B cell (primary cell): ENCODE measurements at regions not wholly inside any gene's neighbourhood (a gene's known extent, or its start where the extent isn't known, plus 50 kb on each side); places are given as distances from the start of the nearest gene placed in this dataset.

ENCODE experiments used
- ATAC-seq: fragments of 200-7000 bp; cut with Tn5 transposase; one replicate; pipeline ENCODE4 v1.10.0; 2021; ENCODE audit warnings: low read depth, mild to moderate bottlenecking, moderate number of reproducible peaks, moderate library complexity
- CTCF ChIA-PET: fragments of 350-600 bp; sonication (Branson Sonifier 250); formaldehyde crosslinking; loops from one replicate; lab custom pipeline; 2021; ENCODE audit warnings: antibody characterized with exemption, inconsistent platforms; lab: Charles Lee
- POLR2A ChIA-PET: fragments of 350-600 bp; sonication (Branson Sonifier 250); formaldehyde crosslinking; loops from one replicate; lab custom pipeline; 2021; ENCODE audit warnings: antibody characterized with exemption; lab: Charles Lee
- DNase-seq: peaks from one replicate; pipeline ENCODE4 v3.0.0; 2013
- H2AFZ ChIP-seq: 2 replicates; pipeline ENCODE4 v1.6.1; 2012; ENCODE audit warnings: mild to moderate bottlenecking, low read depth, low read length; ENCODE audit not compliant: insufficient read depth, poor library complexity, severe bottlenecking
- H3K27ac ChIP-seq, 2 donors: 1 replicate in 1 of 2; 2 replicates in 1 of 2; pipeline ENCODE4 v1.5.1; 2012 to 2013; ENCODE audit warnings: low read length in 2 of 2, mild to moderate bottlenecking in 2 of 2, moderate library complexity in 1 of 2
- H3K27me3 ChIP-seq, 4 experiments: fragments of 200-600 bp in 1 of 4; sonication (generic) in 1 of 4; replicated peaks in 1 of 4; 1 replicate in 2 of 4; 2 replicates in 2 of 4; pipeline versions ENCODE4 v1.6.1 to v1.7.0; 2013 to 2016; ENCODE audit warnings: low read length in 3 of 4, mild to moderate bottlenecking in 2 of 4, mixed read lengths in 1 of 4, moderate library complexity in 1 of 4; ENCODE audit not compliant: insufficient read depth in 4 of 4, control insufficient read depth in 3 of 4; ENCODE audit errors: control extremely low read depth in 1 of 4
- H3K36me3 ChIP-seq, 2 experiments: replicated peaks in 1 of 2; 1 replicate in 1 of 2; 2 replicates in 1 of 2; pipeline versions ENCODE4 v1.6.1 to v1.7.1; 2013; ENCODE audit warnings: low read length in 1 of 2; ENCODE audit not compliant: insufficient read depth in 2 of 2, control insufficient read depth in 1 of 2; ENCODE audit errors: control extremely low read depth in 1 of 2, extremely low read depth in 1 of 2
- H3K4me1 ChIP-seq, 2 donors: fragments of 200-600 bp in 1 of 2; sonication (generic) in 1 of 2; 1 replicate in 1 of 2; 2 replicates in 1 of 2; pipeline versions ENCODE4 v1.5.1 to v1.6.1; 2013 to 2017; ENCODE audit warnings: low read length in 2 of 2; ENCODE audit not compliant: control insufficient read depth in 2 of 2, insufficient read depth in 2 of 2
- H3K4me2 ChIP-seq: replicated peaks from 2 replicates; pipeline ENCODE3; 2012; ENCODE audit warnings: mild to moderate bottlenecking, low read depth, low read length; ENCODE audit not compliant: poor library complexity, severe bottlenecking
- H3K4me3 ChIP-seq, 5 experiments: fragments of 200-600 bp in 1 of 5; sonication (generic) in 1 of 5; 1 replicate in 3 of 5; 2 replicates in 2 of 5; pipeline versions ENCODE4 v1.5.1 to v1.7.0; 2011 to 2016; ENCODE audit warnings: low read length in 4 of 5, mild to moderate bottlenecking in 4 of 5, low read depth in 2 of 5, control low read depth in 1 of 5, moderate library complexity in 1 of 5; ENCODE audit not compliant: insufficient read depth in 1 of 5; ENCODE audit errors: control extremely low read depth in 1 of 5, extremely low read depth in 1 of 5
- H3K79me2 ChIP-seq: fragments of 200-600 bp; sonication (generic); one replicate; pipeline ENCODE4 v1.6.0; 2016; ENCODE audit warnings: low read length; ENCODE audit not compliant: control insufficient read depth, insufficient read depth
- H3K9ac ChIP-seq: fragments of 200-600 bp; sonication (generic); 2 replicates; pipeline ENCODE4 v1.6.1; 2017; ENCODE audit warnings: mild to moderate bottlenecking, low read length, moderate library complexity
- H3K9me3 ChIP-seq, 3 donors: one replicate each; pipeline versions ENCODE4 v1.6.1 to v1.7.1; 2013; ENCODE audit warnings: low read length in 2 of 3; ENCODE audit not compliant: control insufficient read depth in 2 of 3, insufficient read depth in 1 of 3; ENCODE audit errors: control extremely low read depth in 1 of 3
- H4K20me1 ChIP-seq: 2 replicates; pipeline ENCODE4 v1.6.0; 2012; ENCODE audit warnings: mild to moderate bottlenecking, low read length; ENCODE audit not compliant: insufficient read depth, control insufficient read depth, poor library complexity, severe bottlenecking
- H3K27ac Mint-ChIP-seq: one replicate; pipeline ENCODE4 v1.8.0; 2021; ENCODE audit warnings: mixed read lengths
- H3K27me3 Mint-ChIP-seq: one replicate; pipeline ENCODE4 v1.8.0; 2021; ENCODE audit warnings: mixed read lengths
- H3K4me1 Mint-ChIP-seq: one replicate; pipeline ENCODE4 v1.8.0; 2021; ENCODE audit warnings: mixed read lengths
- H3K4me3 Mint-ChIP-seq: one replicate; pipeline ENCODE4 v1.8.0; 2021; ENCODE audit warnings: mixed read lengths
- H3K9me3 Mint-ChIP-seq: one replicate; pipeline ENCODE4 v1.8.0; 2022; ENCODE audit warnings: mixed read lengths; ENCODE audit not compliant: insufficient read depth
- EZH2 ChIP-seq: IDR thresholded peaks from 2 replicates; pipeline ENCODE4 v1.6.1; 2012; ENCODE audit warnings: borderline replicate concordance, low read depth, mild to moderate bottlenecking, moderate library complexity, low read length; ENCODE audit not compliant: insufficient read depth, poor library complexity, severe bottlenecking
- WGBS: methylation state at CpG from one replicate; pipeline ENCODE4 v1.1.5; 2013; ENCODE audit warnings: missing lambda C conversion rate; ENCODE audit not compliant: insufficient coverage; 5-methylcytosine and 5-hydroxymethylcytosine counted together
- intact Hi-C: fragments of 100-400 bp; cut with micrococcal nuclease; formaldehyde crosslinking; loops from one replicate; pipeline ENCODE4 v1.10.0; 2022
- TF ChIP-seq, protein P1 (sequence below): fragments of 200-600 bp; IDR thresholded peaks from one replicate; pipeline ENCODE4 v1.8.0; 2022; ENCODE audit warnings: antibody characterized with exemption, mild to moderate bottlenecking

DNA sequence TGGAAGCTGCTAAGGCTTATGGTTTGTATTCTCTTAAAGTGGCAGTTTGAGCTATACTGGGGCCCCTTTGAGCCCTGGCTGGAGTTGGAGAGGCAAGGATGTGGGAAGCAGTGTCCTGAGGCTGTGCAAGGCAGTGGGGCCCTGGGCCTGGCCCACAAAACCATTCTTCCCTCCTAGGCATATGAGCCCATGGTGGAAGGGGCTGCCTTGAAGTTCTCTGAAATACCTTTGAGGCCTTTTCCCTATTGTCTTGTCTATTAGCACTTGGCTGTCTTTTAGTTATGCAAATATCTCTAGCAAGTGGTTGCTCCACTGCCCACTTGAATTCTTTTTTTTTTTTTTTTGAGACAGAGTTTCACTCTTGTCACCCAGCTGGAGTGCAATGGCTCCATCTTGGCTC is 119.2 kb downstream of the PCTP start:
- H3K4me2 ChIP-seq = no peak overlapping the region
- H3K4me3 ChIP-seq = no peak overlapping the region
- H3K4me1 ChIP-seq = no peaks in the 10 kb centered on the region
- Mint-ChIP-seq H3K27me3 (no peaks in the 10 kb centered on the region), H3K4me1 (no peaks in the 10 kb centered on the region), H3K27ac (no peak overlapping the region), H3K9me3 (no peaks in the 10 kb centered on the region), H3K4me3 (no peak overlapping the region)
- ChIA-PET POLR2A (no interaction called here), CTCF (no interaction called here)
- H3K27ac ChIP-seq = no peak overlapping the region
- intact Hi-C loops = no loop called here
- no peak for DNase-seq
- TF ChIP-seq, protein P1, sequence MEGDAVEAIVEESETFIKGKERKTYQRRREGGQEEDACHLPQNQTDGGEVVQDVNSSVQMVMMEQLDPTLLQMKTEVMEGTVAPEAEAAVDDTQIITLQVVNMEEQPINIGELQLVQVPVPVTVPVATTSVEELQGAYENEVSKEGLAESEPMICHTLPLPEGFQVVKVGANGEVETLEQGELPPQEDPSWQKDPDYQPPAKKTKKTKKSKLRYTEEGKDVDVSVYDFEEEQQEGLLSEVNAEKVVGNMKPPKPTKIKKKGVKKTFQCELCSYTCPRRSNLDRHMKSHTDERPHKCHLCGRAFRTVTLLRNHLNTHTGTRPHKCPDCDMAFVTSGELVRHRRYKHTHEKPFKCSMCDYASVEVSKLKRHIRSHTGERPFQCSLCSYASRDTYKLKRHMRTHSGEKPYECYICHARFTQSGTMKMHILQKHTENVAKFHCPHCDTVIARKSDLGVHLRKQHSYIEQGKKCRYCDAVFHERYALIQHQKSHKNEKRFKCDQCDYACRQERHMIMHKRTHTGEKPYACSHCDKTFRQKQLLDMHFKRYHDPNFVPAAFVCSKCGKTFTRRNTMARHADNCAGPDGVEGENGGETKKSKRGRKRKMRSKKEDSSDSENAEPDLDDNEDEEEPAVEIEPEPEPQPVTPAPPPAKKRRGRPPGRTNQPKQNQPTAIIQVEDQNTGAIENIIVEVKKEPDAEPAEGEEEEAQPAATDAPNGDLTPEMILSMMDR = no peak
- TF ChIP-seq EZH2 = no peak
- no peaks in the 10 kb centered on the region for H3K79me2 ChIP-seq
- no peak for ATAC-seq
- H4K20me1 ChIP-seq = no peaks in the 10 kb centered on the region
- H2AFZ ChIP-seq = no peak overlapping the region
- H3K9ac ChIP-seq = no peak overlapping the region
- peaks cover 0 to 7% (median 0%) of the 10 kb centered on the region in 3 donors for H3K9me3 ChIP-seq
- no peaks in the 10 kb centered on the region for H3K27me3 ChIP-seq
- H3K36me3 ChIP-seq = no peaks in the 10 kb centered on the region

DNA sequence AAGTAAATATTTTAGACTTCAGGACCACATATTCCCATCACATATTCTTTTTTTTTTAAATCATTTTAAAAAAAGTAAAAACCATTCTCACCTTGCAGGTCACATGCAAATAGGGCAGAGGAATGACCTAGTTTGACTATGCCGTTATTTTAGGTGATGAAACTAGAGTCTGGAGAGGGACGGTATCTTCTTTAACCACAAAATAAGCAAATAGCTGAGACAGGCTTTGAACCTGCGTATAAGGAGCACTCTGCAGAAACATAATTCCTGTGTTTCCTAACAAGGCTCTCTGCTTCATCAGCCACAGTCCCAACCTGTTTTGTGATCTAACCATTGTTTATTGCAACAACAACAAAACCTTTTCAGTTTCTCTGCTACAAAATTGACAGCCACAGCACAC is 121.5 kb downstream of the PCTP start:
- WGBS = 50% methylated on average over 1 of the region's 3 CpGs
- no peak for DNase-seq
- Mint-ChIP-seq H3K27ac (no peak overlapping the region), H3K4me3 (no peak overlapping the region), H3K9me3 (no peaks in the 10 kb centered on the region), H3K4me1 (no peaks in the 10 kb centered on the region), H3K27me3 (no peaks in the 10 kb centered on the region)
- Histone ChIP-seq H3K9me3 (peaks cover 0 to 7% (median 0%) of the 10 kb centered on the region in 3 donors), H3K27me3 (no peaks in the 10 kb centered on the region), H2AFZ (no peak overlapping the region), H3K36me3 (no peaks in the 10 kb centered on the region), H3K4me1 (no peaks in the 10 kb centered on the region), H3K4me2 (no peak overlapping the region), H3K4me3 (no peak overlapping the region), H4K20me1 (no peaks in the 10 kb centered on the region), H3K9ac (no peak overlapping the region), H3K79me2 (no peaks in the 10 kb centered on the region), H3K27ac (no peak overlapping the region)
- ChIA-PET POLR2A (no interaction called here), CTCF (no interaction called here)
- ATAC-seq = no peak
- no peak for TF ChIP-seq EZH2
- TF ChIP-seq, protein P1 = no peak
- intact Hi-C loops = no loop called here
